GM18517 (cell line): ENCODE measurements at regions not wholly inside any gene's neighbourhood (a gene's known extent, or its start where the extent isn't known, plus 50 kb on each side); places are given as distances from the start of the nearest gene placed in this dataset.
"Not testable (repeated sequence)": the region's sequence is repeated elsewhere in the genome, so short reads cannot be mapped to it uniquely, and the experiment has no call there.

Experiments used
- ATAC-seq: cut with Tn5 transposase; IDR thresholded peaks from one replicate; pipeline ENCODE4 v1.9.1; 2021; ENCODE audit warnings: mild to moderate bottlenecking, moderate library complexity; ENCODE audit not compliant: unreplicated experiment

DNA sequence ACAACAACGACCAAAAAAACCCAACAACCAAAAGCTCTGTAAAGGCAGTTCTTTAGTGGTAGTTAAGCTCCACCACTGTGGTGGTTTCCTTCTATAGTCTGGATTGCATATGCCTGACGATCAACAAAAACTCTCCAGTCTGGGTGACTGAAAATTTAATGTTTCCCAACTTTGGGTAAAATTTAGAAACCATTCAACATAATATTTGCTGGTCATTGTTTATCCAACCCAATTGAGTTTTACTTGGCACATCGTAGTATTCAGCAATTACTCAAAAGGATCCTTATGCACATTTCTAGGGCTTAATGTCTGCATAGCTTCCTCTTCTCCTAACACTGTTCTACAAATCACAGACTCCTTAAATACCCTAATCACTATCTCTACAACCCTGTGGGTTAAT lies 1080.2 kb upstream of the NRXN1 start:
- no peak for ATAC-seq

DNA sequence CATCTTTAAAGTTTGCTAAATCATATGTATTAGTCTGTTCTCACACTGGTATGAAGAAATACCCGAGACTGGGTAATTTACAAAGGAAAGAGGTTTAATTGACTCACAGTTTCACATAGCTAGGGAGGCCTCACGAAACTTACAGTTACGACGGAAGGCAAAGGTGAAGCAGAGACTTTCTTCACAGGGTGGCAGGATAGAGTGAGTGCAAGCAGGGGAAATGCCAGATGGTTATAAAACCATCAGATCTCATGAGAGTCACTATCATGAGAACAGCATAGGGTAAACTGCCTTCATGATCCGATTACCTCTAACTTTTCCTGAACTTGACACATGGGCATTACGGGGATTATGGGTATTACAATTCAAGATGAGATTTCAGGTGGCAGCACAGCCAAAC lies 1075.2 kb upstream of the NRXN1 start:
- ATAC-seq = no peak

DNA sequence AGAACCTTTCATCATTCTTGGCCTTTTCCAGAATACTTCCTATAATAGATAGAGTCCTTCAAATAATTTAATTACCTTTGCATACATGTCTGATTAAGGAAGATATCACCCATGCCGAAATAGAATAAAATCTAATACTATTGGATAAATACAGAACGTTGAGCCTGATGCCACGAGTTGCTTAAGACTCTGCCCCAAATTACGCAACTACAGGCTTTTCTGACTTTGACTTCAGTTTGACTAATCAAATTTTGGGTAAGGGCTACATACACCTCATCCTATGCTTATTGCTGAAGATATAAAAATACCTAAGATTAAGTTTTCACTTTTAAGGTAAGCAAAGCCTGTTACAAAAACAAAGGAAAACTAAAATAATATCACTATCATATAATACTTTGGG lies 1065.1 kb upstream of the NRXN1 start:
- no peak for ATAC-seq

DNA sequence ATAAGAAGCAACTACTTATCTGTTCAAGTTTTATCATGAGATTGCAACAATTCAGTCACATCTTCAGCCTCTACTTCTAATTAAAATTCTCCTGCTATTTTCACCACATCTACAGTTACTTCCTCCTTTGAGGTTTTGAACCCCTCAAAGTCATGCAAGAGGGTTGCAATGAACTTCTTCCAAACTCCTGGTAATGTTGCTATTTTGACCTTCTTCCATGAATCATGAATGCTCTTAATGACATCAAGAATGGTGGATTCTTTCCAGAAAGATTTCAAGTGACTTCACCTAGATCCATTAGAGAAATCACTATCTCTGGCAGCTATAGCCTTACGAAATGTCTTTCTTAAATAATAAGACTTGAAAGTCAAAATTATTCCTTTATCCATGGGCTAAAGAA lies 1052.8 kb upstream of the NRXN1 start:
- ATAC-seq = no peak

DNA sequence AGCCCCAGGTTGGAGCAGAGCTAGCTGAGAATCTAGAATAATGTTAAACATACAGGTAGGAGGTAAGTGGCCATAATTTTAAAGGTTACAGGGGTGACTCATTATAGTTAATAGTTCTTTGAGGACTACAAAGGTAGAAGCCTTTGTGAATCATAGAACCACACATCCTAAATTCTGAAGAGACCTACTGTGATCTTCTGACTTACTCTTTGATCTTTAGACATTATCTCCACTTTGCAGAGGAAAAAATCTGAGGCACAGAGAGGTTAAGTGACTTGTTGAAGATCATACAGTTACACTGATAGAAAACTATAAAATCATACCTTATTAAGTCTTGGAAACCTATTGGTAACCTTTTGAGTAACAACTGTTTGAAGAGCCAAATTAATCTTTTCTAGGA lies 1051.3 kb upstream of the NRXN1 start:
- no peak for ATAC-seq

DNA sequence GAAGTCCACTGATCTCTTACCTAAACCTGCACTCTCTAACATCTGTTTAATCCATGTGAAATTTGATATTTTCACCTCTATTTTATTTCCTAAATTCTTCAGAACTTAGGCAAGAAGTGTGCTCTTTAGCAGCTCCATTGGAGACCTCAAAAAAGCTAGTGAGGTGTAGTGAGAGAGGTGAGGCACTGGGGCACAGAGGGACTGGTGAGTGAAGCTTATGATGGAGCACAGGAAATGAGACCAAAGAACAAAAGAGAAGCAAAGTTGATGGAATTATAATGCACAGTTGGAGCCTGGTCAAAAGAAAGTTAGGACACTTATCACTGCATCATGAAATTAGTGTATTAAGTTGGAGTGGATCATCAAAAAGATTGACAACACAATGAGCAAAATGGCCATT lies 1050.7 kb upstream of the NRXN1 start:
- ATAC-seq = no peak

DNA sequence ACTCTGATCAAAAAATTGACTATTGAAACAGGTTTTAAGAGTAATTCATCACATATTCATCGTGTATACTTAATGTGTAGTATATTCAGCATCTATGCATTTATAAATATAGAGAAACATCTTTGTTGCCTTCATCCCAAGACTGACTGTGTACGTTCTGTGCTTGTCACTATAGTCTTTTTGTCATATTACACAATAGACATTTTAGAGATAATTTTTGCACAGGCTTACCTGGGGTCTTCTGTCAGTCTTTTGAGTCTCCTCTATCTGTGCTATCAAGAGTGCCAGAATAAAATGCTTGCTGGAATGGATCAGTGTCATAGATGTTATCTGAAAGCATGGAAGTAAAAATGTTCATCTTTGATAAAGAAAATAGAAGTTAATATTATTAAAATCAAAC lies 1047.7 kb upstream of the NRXN1 start:
- no peak for ATAC-seq

DNA sequence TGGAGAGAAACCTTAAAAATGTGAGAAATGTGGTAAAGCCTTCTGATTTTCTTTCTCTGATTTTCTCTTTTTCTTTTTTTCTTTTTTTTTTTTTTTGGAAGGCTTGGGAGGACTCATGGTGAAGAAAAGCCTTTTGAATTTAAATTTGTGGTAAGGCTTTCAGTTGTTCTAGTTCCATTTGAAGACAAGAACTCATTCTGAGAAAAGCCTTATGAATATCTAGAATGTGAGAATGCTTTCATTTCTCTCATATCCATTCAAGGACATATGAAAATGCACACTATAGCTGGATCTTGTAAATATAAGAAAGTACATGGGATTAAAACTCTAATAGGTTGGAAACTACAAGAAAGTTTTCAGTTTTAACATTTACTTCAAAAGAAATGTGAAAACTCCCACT lies 1045.2 kb upstream of the NRXN1 start:
- ATAC-seq = no peak

DNA sequence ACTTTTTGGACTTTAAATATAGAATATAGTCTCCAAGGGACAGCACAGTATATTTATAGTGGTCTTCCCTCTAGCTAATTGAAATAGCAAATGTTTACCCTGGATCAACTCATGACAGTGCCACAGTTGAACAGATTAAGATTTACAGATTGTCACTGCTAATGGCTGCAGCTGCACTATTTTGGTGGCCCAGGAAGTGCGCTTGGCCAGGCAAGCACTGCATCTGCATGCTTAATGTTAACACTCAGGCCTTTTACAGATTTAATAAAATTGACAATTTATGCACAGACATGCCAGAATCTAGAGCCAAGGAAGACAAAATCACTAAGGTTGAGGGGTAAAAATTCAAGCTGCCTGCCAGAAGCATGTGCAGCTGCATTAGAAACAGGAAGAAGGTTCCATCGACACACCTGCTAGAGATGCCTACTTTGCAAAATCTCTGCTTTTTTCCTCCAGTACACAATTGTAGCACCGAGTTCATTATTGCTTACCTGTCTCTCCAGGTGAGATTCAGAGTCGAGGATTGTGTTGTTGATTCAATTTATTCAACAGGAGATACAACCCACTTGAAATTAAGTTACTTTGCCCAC lies 1042.3 kb upstream of the NRXN1 start:
- ATAC-seq = no peak

DNA sequence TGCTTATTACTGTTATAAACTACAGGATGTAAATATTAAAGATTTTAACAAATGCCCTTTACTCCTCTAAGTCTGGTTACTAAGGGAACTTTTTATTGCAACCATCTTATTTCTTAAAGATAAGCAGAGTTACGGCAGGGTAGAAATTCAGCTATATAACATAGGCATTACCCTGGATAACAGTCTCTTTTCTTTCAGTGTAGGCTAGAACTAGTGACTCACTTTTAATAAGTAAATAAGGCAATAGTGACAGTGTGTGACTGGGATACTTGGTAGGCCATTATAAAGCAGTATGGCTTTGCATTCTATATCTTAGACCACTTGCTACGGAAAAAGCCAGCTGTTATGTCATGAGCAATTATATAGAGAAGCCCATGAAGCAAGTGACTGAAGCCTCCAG lies 1041.0 kb upstream of the NRXN1 start:
- ATAC-seq = no peak

DNA sequence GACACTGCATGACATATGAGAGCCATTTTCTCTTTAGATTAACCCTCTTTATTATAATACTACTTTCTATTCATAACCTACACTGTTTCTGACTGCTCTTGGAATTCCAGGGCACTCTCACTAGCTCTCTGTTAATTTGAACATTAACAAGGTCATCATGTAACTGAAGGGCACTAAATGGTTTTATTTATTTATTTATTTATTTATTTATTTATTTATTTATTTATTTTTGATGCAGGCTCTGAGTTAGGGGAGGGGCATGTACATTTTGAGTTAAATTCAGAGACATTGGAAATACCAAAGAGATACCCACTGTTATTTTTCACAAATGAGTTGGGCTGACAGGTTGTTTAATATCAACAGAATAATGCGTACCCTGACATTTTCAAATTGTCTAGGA lies 1038.7 kb upstream of the NRXN1 start:
- ATAC-seq = no peak

DNA sequence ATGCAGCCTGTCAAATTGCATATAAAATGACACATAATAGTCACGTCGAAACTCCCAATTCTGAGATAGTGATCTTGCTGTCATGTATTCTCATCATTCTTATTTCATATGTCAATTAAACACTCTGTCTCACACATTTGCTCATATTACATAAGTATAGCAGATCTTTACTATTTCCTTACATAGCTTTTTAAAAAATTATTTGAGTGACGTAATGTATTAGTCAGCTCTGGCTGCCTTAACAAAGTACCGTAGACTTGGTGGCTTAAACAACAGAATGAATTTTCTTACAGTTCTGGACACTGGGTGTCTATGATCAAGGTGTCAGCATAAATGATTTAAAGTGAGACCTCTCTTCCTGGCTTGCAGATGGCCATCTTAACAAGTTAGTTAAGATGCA lies 1032.3 kb upstream of the NRXN1 start:
- ATAC-seq = no peak

DNA sequence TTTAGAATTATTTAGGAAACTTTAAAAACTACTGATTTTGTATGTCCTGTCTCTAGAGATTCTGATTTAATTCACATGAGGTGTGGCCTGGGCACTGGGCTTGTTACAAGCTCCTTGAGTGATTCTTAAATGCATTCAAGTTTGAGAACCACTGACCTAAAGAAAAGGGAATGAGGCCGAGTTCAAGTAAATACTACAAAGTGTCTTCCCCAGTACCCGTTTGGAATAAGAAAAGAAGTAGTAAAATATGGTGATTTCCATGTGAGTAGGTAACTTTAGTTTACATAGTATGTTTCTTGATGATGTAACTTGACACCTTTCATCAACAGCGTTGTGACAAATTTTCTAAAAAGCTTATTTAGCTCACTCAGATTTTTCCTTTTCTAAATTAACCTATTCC lies 1022.9 kb upstream of the NRXN1 start:
- ATAC-seq = no peak

DNA sequence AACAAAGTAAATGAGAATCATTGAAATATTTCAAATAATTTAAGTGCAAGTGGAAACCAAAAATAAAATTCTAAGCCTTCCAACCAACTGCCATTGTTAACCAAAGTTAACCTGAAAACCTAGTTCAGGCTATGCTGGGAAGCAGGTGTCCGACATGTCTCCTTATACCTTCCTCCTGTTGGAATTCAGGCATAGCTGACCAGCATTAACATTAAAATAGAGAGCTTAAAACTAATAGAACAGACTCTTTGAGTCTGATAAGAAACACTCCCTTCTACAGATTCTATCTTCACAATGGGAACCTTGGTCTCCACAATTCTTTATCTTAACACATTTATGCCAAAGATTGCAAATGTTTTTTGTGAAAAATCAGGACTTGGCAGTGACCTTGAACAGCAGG lies 1004.9 kb upstream of the NRXN1 start:
- no peak for ATAC-seq

DNA sequence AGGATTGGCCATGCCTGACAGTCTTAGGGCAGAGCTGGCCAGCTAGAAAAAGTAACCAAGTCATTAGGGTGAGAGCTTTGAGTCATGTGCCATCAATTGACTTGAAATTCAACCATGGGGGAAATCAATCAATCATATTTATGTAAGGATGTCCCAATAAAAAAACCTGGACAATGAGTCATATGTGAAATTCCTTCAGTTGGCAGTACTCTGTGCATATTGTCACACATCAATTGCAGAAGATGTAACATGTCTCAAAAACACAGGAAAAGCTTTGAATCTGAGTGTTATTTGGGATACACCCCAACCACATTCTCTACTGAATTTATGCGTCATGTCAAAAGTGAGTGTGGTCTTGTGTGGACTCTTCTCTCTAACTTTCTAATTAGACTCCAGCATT lies 1004.1 kb upstream of the NRXN1 start:
- no peak for ATAC-seq

DNA sequence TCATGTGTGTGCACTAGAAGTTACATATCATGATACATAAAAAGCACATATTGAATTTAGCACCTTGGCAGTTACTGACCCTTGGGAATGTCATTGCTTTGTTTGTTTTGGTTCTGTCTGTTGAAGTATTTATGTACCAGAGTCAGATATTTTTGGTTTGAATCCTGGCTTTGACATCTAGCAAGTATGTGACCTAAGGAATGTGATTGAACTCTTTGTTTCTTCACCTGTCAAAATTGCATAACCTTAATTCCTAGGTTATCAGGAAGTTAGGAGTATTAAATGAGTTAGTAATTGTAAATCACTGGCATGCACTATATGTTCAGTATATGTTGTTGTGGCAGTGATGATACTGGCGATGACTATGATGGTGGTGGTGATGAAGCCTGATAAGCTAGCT lies 1003.5 kb upstream of the NRXN1 start:
- no peak for ATAC-seq

DNA sequence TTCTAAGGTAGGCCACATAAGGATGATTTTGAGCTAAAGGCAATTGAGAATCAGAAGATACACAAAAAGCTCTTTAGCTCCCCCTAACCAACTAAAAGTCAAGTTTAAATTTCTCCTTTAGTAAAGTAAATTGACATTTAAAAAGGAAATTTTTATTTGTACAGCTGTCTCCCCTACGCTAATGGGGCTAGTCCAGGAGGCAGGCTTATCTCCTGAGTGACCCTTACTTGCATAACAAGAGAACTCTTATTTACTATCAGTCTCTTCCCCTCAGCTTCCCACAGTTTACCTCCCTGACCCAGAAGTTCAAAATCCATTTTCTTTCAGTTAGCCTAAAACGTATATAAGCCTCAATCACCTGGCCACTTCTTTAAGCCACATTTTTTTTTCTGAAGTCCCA lies 1002.8 kb upstream of the NRXN1 start:
- no peak for ATAC-seq

DNA sequence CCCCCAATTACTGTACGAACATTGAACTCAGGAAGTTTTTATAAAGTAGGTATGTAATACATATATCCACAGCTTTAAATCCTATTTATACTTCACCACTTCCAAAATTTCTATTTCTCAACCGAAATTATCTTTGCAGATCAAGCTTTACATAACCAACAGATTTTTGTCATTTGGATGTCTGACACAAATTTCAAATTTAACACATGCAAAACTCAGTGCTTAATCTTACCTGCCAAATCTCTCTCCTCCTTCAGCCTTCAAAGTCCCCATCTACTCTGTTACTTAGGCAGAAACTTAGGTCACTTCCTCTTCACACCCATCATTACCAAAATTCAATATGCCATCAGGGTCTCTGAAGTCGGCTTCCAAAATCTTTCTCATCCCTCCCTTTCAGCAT lies 990.1 kb upstream of the NRXN1 start:
- no peak for ATAC-seq

DNA sequence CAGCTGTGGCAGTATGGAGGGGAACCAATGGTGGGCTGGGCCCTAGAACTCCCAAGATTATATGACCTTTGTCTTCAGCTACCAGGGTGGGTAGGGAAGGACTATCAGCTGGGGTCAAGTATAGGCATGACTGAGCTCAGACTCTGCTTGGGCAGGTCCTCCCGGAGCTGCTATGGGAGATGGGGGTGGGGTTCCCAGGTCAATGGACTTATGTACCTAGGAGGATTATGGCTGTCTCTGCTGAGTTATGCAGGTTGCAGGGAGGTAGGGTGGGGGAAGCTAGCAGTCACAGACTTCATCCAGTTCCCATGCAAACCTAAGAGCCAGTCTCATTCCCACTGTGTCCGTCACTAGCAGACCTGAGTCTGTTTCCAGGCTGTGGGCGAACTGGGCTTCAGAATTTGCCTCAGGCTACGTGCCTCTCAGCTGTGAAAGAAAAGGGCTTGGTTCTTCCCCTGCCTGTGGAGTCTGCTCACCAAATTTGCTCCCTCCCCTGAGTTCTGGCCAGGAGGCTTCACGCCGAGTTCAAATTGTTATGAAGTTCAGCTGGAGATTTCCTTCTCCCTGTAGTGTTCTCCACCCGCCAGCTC lies 985.8 kb upstream of the NRXN1 start:
- ATAC-seq = no peak

DNA sequence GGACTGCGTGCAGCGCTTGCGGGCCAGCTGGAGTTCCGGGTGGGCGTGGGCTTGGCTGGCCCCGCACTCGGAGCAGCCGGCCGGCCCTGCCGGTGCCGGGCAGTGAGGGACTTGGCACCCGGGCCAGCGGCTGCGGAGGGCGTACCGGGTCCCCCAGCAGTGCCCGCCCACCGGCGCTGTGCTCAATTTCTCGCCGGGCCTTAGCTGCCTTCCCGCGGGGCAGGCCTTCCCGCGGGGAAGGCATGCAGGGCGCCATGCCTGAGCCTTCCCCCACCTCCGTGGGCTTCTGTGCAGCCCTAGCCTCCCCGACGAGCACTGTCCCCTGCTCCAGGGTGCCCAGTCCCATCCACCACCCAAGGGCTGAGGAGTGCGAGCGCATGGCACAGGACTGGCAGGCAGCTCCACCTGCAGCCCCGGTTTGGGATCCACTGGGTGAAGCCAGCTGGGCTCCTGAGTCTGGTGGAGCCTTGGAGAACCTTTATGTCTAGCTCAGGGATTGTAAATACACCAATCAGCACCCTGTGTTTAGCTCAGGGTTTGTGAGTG lies 975.0 kb upstream of the NRXN1 start:
- not testable (repeated sequence) for ATAC-seq

DNA sequence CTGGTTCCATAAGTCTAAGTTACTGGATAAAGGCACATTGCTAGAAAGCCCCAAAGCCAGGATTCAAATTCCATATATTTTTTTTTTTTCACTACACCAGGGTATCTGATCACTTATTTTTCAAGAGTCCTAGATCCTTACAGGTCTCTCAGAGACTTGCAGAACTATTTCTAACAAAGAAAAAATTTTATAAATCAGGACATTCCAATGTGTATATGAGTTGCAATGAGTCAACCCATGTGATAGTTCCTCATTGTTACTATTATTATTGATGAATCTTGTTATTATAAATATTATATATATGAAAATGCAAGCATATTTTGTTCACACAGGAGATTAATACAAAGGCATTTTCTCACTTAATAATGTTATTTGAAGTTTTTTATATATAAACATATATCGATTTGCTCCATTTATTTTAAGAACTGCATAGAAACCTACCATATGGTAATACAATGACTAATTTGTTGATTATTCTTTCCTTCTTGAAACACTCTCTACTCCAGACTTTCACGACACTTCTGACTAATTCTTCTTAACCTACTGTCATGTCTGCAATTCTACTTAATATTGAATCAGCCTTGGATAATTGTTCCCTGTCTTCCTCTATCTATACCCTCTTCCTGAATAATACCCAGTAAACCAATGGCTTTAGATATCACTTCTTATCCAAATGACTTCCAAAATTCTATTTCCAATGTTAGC lies 968.4 kb upstream of the NRXN1 start:
- ATAC-seq = no peak

DNA sequence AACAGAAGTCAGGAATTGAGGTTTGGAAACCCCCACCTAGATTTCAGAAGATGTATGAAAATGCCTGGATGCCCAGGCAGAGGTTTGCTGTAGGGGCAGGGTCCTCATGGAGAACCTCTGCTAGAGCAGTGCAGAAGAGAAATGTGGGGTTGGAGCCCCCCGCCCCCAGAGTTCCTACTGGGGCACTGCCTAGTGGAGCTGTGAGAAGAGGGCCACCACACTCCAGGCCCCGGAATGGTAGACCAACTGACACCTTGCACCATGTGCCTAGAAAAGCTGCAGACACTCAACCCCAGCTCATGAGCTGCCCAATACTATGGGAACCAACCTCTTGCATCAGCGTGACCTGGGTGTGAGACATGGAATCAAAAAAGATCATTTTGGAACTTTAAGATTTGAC lies 967.0 kb upstream of the NRXN1 start:
- ATAC-seq = no peak
